Chondrocyte (in vitro differentiated cells): ENCODE measurements at regions not wholly inside any gene's neighbourhood (a gene's known extent, or its start where the extent isn't known, plus 50 kb on each side); places are given as distances from the start of the nearest gene placed in this dataset.

Experiments
- DNase-seq: peaks from one replicate; pipeline ENCODE4 v3.0.0; 2021; ENCODE audit warnings: mixed read lengths, low spot score
- H3K27ac Mint-ChIP-seq: one replicate; pipeline ENCODE4 v1.8.0; 2021; ENCODE audit warnings: mild to moderate bottlenecking, moderate library complexity, mixed read lengths; ENCODE audit not compliant: unreplicated experiment
- H3K27me3 Mint-ChIP-seq: 2 replicates; pipeline ENCODE4 v1.8.0; 2021; ENCODE audit warnings: low read depth, mixed read lengths
- H3K36me3 Mint-ChIP-seq: 2 replicates; pipeline ENCODE4 v1.8.0; 2021; ENCODE audit warnings: low read depth, mixed read lengths
- H3K4me1 Mint-ChIP-seq: 2 replicates; pipeline ENCODE4 v1.8.0; 2021; ENCODE audit warnings: low read depth, mild to moderate bottlenecking, mixed read lengths
- H3K4me3 Mint-ChIP-seq: one replicate; pipeline ENCODE4 v1.8.0; 2021; ENCODE audit warnings: mild to moderate bottlenecking, moderate library complexity, mixed read lengths; ENCODE audit not compliant: unreplicated experiment
- H3K9me3 Mint-ChIP-seq: 2 replicates; pipeline ENCODE4 v1.8.0; 2021; ENCODE audit warnings: low read depth, mixed read lengths
- CTCF ChIP-seq: fragments of 200-600 bp; sonication (generic); IDR thresholded peaks from 2 replicates; pipeline ENCODE4 v1.5.0; 2021; ENCODE audit warnings: antibody characterized with exemption, mild to moderate bottlenecking, moderate library complexity

GRCh38 chr2:16109368-16109820 is 169.0 kb downstream of the MYCN start:
- no peak overlapping the region for H3K4me3 Mint-ChIP-seq
- H3K27me3 Mint-ChIP-seq: peaks cover 7% of the 10 kb centered on the region
- no peak for DNase-seq
- no peaks in the 10 kb centered on the region for H3K36me3 Mint-ChIP-seq
- no peaks in the 10 kb centered on the region for H3K9me3 Mint-ChIP-seq
- no peak for TF ChIP-seq CTCF
- no peaks in the 10 kb centered on the region for H3K4me1 Mint-ChIP-seq
- no peak overlapping the region for H3K27ac Mint-ChIP-seq

GRCh38 chr2:16107246-16107645 is 166.9 kb downstream of the MYCN start:
- no peak for DNase-seq
- Mint-ChIP-seq H3K27ac (no peak overlapping the region), H3K36me3 (no peaks in the 10 kb centered on the region), H3K4me1 (no peaks in the 10 kb centered on the region), H3K27me3 (peaks cover 10% of the 10 kb centered on the region), H3K9me3 (no peaks in the 10 kb centered on the region), H3K4me3 (no peak overlapping the region)
- no peak for TF ChIP-seq CTCF

GRCh38 chr2:16106619-16107018 is 166.3 kb downstream of the MYCN start:
- Mint-ChIP-seq H3K9me3 (no peaks in the 10 kb centered on the region), H3K27ac (no peak overlapping the region), H3K27me3 (peaks cover 10% of the 10 kb centered on the region), H3K4me1 (no peaks in the 10 kb centered on the region), H3K36me3 (no peaks in the 10 kb centered on the region), H3K4me3 (no peak overlapping the region)
- TF ChIP-seq CTCF: no peak
- no peak for DNase-seq

GRCh38 chr2:16105669-16106281 is 165.4 kb downstream of the MYCN start:
- TF ChIP-seq CTCF: no peak
- Mint-ChIP-seq H3K9me3 (no peaks in the 10 kb centered on the region), H3K27me3 (peaks cover 10% of the 10 kb centered on the region), H3K4me3 (no peak overlapping the region), H3K36me3 (no peaks in the 10 kb centered on the region), H3K27ac (no peak overlapping the region), H3K4me1 (no peaks in the 10 kb centered on the region)
- no peak for DNase-seq

- Mint-ChIP-seq H3K27ac (no peak overlapping the region), H3K4me3 (no peak overlapping the region), H3K27me3 (peaks cover 7% of the 10 kb centered on the region), H3K36me3 (no peaks in the 10 kb centered on the region), H3K4me1 (no peaks in the 10 kb centered on the region), H3K9me3 (no peaks in the 10 kb centered on the region)
- TF ChIP-seq CTCF: no peak
- DNase-seq: no peak
Measured at GRCh38 chr2:16104949-16105668, 164.8 kb downstream of the MYCN start.
